Testis (tissue), 2 donors: ENCODE measurements at regions not wholly inside any gene's neighbourhood (a gene's known extent, or its start where the extent isn't known, plus 50 kb on each side); places are given as distances from the start of the nearest gene placed in this dataset.

ENCODE experiments used
- DNase-seq: peaks from one replicate; pipeline ENCODE4 v3.0.0-alpha.2; 2019
- H3K27ac ChIP-seq, 2 donors: fragments of 200-600 bp; sonication (generic); one replicate each; pipeline ENCODE4 v1.5.1; 2019
- H3K27me3 ChIP-seq: fragments of 200-600 bp; sonication (generic); one replicate; pipeline ENCODE4 v1.5.1; 2019
- H3K36me3 ChIP-seq: fragments of 200-600 bp; sonication (generic); one replicate; pipeline ENCODE4 v1.5.1; 2017; ENCODE audit warnings: low read depth; ENCODE audit errors: missing control alignments
- H3K4me1 ChIP-seq: fragments of 200-600 bp; sonication (generic); one replicate; pipeline ENCODE4 v1.5.1; 2019
- H3K4me3 ChIP-seq, 2 donors: fragments of 200-600 bp; sonication (generic); one replicate each; pipeline ENCODE4 v1.5.1; 2017 to 2019
- H3K9me3 ChIP-seq: fragments of 200-600 bp; sonication (generic); one replicate; pipeline ENCODE4 v1.5.1; 2017
- CTCF ChIP-seq, 3 experiments: fragments of 450-650 bp in 2 of 3; fragments of 200-600 bp in 1 of 3; sonication (generic) in 1 of 3; IDR thresholded peaks; one replicate each; pipeline ENCODE4 v1.5.1; 2016 to 2019; ENCODE audit warnings: antibody characterized with exemption in 3 of 3, mild to moderate bottlenecking in 2 of 3, moderate library complexity in 1 of 3
- POLR2A ChIP-seq: fragments of 450-650 bp; IDR thresholded peaks from one replicate; pipeline ENCODE4 v1.6.1; 2017; ENCODE audit warnings: antibody characterized with exemption, mild to moderate bottlenecking, moderate library complexity
- WGBS, 2 donors: methylation state at CpG; one replicate each; pipeline ENCODE4 v1.1.5; 2018; 5-methylcytosine and 5-hydroxymethylcytosine counted together
- intact Hi-C: fragments of 100-400 bp; cut with DNase I; formaldehyde crosslinking; loops from one replicate; pipeline ENCODE4 v1.15.1; 2023; ENCODE audit warnings: low total_unique reads

DNA sequence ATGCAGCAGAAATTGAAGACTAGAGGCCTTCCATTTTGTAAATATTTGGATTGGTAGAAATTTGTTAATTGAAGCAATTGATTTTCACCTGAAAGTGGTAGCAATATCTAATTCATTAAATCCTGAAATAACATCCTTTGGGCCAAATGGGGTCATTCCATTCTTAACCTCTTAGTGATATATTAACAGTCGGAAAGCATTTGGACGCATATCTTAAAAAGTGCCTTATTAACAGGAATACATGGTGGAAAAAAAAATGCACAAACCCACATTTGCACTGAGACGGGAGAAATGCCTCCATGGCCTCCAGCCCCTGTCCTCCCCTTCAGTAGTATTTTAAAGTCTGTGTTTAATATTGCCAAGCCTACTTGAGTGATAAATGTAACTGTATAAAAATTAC is 205.5 kb downstream of the TFAP2B start:
- 55 to 57% methylated on average over 3 of the region's 3 CpGs for WGBS, 2 donors

DNA sequence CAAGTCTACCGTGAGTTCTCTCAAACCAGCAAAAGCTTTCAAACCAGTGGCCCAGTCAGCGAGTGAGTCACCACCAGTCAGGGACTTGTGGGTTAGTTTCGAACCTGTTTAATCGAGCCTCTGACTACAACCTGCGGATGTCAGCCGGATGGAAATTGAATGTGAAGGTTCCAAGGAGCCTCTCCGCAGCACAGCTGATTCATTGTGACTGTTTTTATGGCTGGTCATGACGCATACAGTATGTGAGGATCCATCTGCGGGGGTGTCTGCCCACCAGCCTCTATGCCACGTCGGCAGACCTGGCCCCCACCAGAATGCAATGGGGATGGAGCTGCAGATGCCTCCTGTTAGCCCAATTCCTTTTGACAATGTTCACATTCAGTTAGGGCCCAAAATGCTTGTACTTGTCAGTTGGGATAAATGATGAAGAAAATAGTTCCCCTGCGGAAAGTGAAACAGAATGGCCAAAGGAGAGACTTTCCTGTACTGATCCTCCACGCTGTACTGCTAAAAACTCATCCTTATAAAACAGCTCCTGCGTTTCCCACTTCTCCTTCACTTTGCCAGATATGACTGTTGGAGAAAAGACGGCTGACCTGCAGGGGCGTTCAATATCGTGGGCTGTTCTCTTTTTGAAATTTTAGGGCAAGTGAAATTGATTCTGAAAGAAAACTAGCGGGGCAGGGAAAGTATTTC is 206.6 kb downstream of the TFAP2B start:
- Histone ChIP-seq H3K27ac (no peak overlapping the region), H3K36me3 (no peaks in the 10 kb centered on the region), H3K4me1 (no peaks in the 10 kb centered on the region), H3K27me3 (no peaks in the 10 kb centered on the region), H3K9me3 (no peaks in the 10 kb centered on the region), H3K4me3 (no peak overlapping the region)
- TF ChIP-seq CTCF (IDR thresholded peaks at IDR 0.05) (no peak), POLR2A (no peak)
- 49 to 69% methylated on average over 12 to 18 of the region's 18 CpGs for WGBS, 2 donors
- intact Hi-C loops = no loop called here
- no peak for DNase-seq

More for the DNA sequence above, 205.5 kb downstream of the TFAP2B start:
- H3K4me3 ChIP-seq = no peak overlapping the region
- H3K9me3 ChIP-seq = no peaks in the 10 kb centered on the region
- TF ChIP-seq CTCF (IDR thresholded peaks at IDR 0.05) = no peak
- TF ChIP-seq POLR2A = no peak
- H3K4me1 ChIP-seq = no peaks in the 10 kb centered on the region
- intact Hi-C loops = no loop called here
- no peak overlapping the region for H3K27ac ChIP-seq
- DNase-seq = no peak
- no peaks in the 10 kb centered on the region for H3K36me3 ChIP-seq
- no peaks in the 10 kb centered on the region for H3K27me3 ChIP-seq

DNA sequence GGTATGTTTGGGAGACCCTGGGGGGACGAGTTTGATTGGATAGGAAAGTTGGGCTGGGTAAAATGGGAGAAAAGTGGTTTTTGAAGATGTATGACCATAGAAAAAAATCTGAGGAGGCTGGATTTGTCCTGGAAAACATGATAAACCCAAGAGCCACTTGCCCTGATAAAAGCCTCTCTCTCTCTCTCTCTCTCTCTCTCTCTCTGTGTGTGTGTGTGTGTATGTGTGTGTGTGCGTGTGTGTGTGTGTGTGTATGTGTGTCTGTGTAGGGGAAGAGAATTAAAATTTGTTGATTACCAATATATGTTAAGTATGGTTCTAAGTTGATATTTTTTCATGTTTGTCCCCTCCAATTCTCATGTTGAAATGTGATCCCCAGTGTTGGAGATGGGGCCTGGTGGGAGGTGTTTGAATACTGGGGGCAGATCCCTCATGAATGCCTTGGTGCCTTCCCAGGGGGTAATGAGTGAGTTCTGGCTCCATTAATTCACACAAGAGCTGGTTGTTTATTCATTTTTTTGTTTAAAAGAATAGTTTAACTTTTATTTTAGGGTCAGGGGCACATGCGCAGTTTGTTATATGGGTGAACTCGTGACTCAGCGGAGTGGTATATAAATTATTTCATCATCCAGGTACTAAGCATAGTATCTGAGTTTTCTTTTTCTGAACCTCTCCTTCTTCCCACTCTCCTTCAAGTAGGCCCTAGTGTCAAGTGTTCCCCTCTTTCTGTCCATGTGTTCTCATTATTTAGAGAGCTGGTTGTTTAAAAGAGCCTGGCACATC is 208.8 kb downstream of the TFAP2B start:
- H3K4me1 ChIP-seq = no peaks in the 10 kb centered on the region
- WGBS, 2 donors = 57 to 67% methylated on average over 5 of the region's 5 CpGs

DNA sequence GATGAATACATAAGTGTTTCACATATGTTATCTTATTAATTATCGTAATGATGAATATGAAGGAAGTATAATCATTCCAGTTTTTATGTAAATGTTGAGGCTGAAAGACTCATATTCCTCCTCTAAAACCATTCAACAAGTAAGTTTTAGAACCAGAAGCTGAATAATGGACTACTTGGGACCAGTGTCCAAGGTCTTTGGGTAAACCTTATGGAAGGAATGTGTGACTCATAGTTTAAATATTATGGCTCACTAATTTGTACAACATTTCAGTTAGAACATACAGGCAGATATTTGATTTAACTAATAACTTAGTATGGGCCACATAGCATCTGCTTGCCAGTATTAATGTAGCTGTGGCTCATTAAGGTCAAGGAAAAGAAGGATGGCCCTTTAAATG is 209.6 kb downstream of the TFAP2B start:
- no peak overlapping the region for H3K4me3 ChIP-seq
- WGBS, 2 donors = 2 to 3% methylated on average over 1 of the region's 1 CpG
- TF ChIP-seq CTCF (IDR thresholded peaks at IDR 0.05) (no peak), POLR2A (no peak)

More for the DNA sequence above, 208.8 kb downstream of the TFAP2B start:
- no peak overlapping the region for H3K4me3 ChIP-seq
- no peaks in the 10 kb centered on the region for H3K9me3 ChIP-seq
- intact Hi-C loops = no loop called here
- no peaks in the 10 kb centered on the region for H3K36me3 ChIP-seq
- no peak overlapping the region for H3K27ac ChIP-seq
- H3K27me3 ChIP-seq = no peaks in the 10 kb centered on the region
- no peak for DNase-seq
- TF ChIP-seq CTCF (IDR thresholded peaks at IDR 0.05) = no peak
- TF ChIP-seq POLR2A = no peak

More for the DNA sequence above, 209.6 kb downstream of the TFAP2B start:
- no peaks in the 10 kb centered on the region for H3K36me3 ChIP-seq
- no peak overlapping the region for H3K27ac ChIP-seq
- no peaks in the 10 kb centered on the region for H3K4me1 ChIP-seq
- DNase-seq = no peak
- intact Hi-C loops = no loop called here
- no peaks in the 10 kb centered on the region for H3K9me3 ChIP-seq
- H3K27me3 ChIP-seq = no peaks in the 10 kb centered on the region
